Mucosa of gallbladder (tissue), 1 donor: ENCODE measurements at regions not wholly inside any gene's neighbourhood (a gene's known extent, or its start where the extent isn't known, plus 50 kb on each side); places are given as distances from the start of the nearest gene placed in this dataset.

Source experiments
- DNase-seq: peaks from one replicate; pipeline ENCODE4 v3.0.0-alpha.2; 2020; ENCODE audit warnings: low spot score
- donor health status: DM: no; HTN: no; CAD: no.

DNA sequence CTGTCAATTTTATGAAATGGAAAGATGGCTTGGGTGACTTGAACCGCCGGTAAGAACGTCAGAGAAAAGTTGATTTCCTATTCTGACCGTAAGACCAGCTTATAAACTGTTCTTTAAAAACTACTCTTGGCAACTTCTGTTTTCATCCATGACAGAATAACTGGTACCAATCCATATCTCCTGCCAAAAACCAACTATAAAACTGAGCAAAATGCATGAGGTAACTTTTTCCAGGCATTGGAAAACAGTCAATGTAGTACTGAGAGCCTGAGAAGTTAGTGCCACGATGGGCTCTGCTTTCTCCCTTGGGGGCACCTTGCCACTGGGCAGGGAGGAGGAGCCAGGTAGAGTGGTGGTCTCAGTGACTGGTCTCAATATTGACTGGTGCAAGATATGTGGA is 615.2 kb upstream of the TBL1XR1 start:
- no peak for DNase-seq

GRCh38 chr3:177813322-177813721 is 616.0 kb upstream of the TBL1XR1 start:
- peak; percentile 78 for DNase-seq

GRCh38 chr3:177816667-177817208 is 619.5 kb upstream of the TBL1XR1 start:
- DNase-seq: peak; percentile 60

DNA sequence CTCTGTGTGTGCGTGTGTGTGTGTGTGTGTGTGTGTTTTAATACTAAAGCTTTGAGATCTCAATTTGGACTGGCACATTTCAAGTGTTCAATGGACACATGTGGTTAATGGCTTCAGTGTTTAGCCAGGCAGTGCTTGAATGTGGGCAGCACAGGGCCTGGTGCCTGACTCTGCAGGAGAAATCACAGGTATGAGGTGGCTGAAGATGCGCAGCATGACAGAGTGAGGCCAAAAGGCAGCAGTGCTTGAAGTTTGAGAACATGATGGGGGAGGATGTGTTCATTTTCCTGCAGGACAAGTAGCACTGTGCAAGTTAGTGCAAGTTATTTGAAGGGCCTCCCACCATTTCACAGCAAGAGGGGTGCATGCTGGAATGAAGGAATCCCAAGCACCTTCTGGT is 620.5 kb upstream of the TBL1XR1 start:
- no peak for DNase-seq

- DNase-seq: no peak
These were observed 621.5 kb upstream of the TBL1XR1 start for GRCh38 chr3:177818712-177819240.

GRCh38 chr3:177820683-177821316 is 623.5 kb upstream of the TBL1XR1 start:
- no peak for DNase-seq

DNA sequence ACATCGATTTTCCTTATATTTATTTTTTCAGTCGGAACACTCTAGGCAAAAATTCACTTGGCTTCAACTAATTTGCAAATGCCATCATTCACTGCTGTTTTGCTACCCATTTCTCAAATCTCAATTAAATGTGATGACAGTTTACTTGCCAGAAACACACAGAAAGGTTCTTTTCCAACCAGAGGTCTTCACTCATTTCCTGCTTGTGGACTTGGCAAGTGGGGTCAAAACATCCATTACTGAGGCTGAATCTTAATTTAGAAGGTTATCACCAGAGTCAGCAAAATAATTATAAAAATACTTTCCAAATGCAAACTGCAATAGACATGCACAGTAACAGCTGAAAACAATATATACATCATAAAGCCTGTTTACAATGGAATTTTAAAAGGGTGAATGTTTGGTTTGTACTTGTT is 625.4 kb upstream of the TBL1XR1 start:
- no peak for DNase-seq

- DNase-seq: no peak
These were observed 626.5 kb upstream of the TBL1XR1 start for GRCh38 chr3:177823701-177824189.

- peak; percentile 84 for DNase-seq
These were observed 627.0 kb upstream of the TBL1XR1 start for GRCh38 chr3:177824190-177824786.

- no peak for DNase-seq
These were observed 627.6 kb upstream of the TBL1XR1 start for GRCh38 chr3:177824841-177825240.

DNA sequence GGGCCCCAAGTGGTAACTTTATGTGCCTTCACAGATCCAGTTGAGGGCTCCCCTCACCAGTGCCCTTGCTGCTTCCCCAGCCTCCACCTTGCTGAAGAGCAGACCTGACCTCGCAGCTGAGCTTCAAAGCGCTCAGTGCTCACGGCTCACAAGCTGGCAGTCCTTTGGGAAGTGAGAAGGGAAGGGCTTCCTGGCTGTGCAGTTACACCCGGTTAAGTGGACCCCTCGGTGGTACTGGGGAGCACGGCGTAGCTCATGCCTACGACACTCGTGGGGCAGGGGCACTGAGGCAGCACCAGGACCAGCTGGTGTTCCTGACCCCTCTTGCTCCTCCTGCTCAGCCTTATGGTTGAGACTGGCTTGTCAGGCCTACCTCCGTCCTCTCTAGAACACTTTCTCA is 629.0 kb upstream of the TBL1XR1 start:
- no peak for DNase-seq

DNA sequence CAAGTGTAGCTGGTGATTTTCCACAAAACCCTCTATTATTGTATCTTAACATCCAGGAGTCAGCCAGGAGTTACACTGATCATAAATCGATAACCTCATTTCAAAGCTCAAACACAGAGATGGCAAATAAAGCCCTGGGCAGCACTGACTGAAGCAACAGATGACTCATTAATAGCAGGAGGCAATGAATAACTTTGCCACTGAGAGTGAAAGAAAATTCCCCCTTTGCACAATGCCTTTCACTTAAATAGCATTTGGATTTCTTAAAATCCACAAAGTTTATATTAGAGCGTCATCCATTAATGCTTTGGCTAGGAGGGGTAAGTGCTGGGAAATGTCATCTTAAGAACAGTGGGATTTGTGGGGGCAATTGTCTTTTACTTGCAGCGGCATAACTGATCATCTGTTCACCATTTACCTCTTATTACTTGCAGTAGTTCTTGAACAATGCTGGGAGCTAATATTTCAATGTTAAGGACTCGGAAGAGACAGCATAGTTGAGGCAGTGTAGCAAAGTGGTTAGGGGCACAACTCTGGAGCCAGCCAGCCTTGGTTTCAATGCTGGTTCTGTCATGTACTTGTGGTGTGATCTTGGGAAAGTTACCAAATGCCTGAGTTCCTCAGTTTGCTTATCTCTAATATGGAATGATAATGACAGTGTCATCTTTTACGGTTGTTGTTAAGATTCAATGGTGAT is 630.4 kb upstream of the TBL1XR1 start:
- peak; percentile 53 for DNase-seq

- DNase-seq: no peak
These were observed 630.9 kb upstream of the TBL1XR1 start for GRCh38 chr3:177828208-177828565.

GRCh38 chr3:177830411-177830849 is 633.1 kb upstream of the TBL1XR1 start:
- DNase-seq: no peak

- DNase-seq: no peak
These were observed 634.1 kb upstream of the TBL1XR1 start for GRCh38 chr3:177831361-177831760.

DNA sequence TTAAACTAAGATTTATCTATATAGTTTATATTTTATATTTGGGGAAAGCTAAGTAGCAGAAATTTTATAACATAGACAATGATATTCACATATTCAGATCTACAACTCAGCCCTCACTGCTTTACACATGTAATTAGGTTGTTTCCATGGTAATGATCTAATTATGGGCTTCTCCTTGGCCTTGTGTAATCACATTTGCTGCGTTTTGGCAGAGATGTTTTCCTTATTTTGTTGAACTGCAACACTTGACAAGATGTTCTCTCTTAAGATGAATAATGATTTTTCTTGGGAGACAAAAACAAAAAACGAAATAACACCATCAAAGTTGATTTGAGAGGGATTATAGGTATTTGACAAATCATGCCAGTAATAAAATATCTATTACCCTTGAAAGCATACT is 635.6 kb upstream of the TBL1XR1 start:
- DNase-seq: no peak

GRCh38 chr3:177833332-177833731 is 636.0 kb upstream of the TBL1XR1 start:
- DNase-seq: no peak

DNA sequence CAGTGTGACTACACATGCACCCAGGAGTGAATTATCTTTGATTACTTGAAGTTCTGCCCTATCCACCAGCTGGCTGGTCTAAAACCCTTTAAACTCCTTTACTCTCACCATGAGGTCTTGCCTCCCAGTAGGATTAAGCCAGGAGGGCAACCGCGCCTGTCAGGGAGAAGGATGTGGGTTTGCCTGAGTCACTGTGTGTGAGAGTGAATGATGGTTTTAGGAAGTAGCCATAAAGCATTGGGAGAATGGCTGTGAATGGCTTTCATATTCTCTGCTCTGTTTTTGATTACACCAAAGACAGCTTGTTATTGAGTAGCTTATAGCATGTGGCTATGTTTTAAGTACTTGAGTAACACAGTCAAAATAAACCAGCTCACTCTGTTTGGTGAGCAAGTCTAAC is 637.7 kb upstream of the TBL1XR1 start:
- no peak for DNase-seq

DNA sequence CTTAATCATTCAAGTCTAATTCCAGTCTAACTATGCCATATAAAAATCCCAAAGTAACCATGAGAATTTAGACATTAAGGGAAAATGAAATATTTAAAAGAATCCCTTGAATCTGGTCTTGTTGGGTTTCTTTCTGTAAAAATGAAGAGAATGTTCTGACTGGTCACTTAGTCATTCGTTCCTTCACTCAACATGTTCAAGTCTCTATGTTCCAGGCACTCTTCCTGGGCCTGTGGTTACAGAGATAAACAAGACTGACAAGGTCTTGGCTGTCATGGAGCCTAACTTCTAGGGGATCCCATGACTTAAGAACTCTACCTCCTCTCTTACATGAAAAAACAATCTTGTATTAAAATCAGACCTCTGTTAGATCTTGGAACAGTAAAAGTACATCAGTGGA is 638.6 kb upstream of the TBL1XR1 start:
- no peak for DNase-seq

DNA sequence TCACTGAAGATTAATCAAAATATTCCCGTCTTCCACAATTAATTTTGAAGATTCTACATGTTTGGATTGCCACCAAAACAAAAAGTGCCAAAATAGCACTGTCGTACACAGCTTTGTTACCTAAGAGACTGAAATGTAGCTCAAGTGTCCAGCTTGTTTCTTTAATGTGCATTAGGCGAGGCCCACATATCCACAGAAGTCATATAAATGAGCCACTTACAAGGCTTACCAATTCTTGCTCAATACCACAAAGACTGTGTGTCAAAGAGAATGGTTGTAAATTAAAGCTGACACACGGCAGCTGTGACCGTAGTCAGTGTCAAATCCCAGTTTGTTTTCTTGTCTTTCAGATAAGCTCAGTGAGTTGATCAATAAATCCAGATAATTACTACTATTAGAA is 639.4 kb upstream of the TBL1XR1 start:
- no peak for DNase-seq

DNA sequence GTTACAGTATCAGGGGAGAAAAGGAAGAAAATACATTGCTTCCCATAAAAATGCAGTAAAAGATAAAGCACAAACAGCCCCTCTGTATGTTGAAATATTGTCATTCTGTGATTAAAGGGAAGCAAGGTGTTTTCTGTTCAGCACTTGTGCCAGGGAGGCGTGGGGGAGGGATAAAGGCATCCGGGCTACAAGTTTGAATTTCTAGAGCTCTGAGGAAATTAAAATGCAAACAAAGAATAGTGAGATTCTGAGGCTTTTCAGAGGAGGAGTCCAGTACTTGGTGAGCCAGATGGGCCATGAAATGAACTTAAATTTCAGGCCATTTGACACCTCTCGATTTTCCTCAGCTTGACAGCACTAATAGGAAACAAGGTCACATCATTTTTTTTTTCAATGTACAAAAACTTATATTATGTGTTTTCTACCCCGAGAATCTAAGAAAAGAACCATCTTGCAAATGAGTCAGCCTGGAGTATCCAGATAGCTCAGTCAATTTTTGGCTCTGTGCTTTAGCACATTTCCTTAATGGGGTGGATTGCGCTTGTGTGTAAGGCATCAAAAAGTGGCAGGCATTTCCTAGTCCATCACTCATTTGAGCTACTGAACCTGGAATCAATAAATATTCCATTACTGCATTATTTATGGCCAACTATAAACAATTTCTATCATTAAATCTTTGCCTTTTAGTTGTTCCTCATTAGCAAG is 640.8 kb upstream of the TBL1XR1 start:
- no peak for DNase-seq

- DNase-seq: no peak
These were observed 641.6 kb upstream of the TBL1XR1 start for GRCh38 chr3:177838766-177839350.
